ENCODE measurements at regions not wholly inside any gene's neighbourhood (a gene's known extent, or its start where the extent isn't known, plus 50 kb on each side); places are given as distances from the start of the nearest gene placed in this dataset.

GRCh38 chr5:61732796-61733195 is 400.7 kb downstream of the ZSWIM6 start:
- no peak overlapping the region for H3K4me3 ChIP-seq (ENCODE audit: insufficient read length, low read depth)
- no peak for DNase-seq (ENCODE audit: low read depth, low spot score)
- no peak for TF ChIP-seq ZNF274 (IDR thresholded peaks at IDR 0.05; ENCODE audit: low read depth, low read length)
- TF ChIP-seq YY1 (IDR thresholded peaks at IDR 0.05; ENCODE audit: insufficient read depth, insufficient read length), result no peak
- TF ChIP-seq SUZ12 (IDR thresholded peaks at IDR 0.05; ENCODE audit: extremely low read depth, insufficient read depth, insufficient read length), result no peak
- H3K36me3 ChIP-seq (ENCODE audit: insufficient read depth, insufficient read length, low read length), result no peaks in the 10 kb centered on the region
- no peaks in the 10 kb centered on the region for H3K9me3 ChIP-seq (ENCODE audit: insufficient read depth, low read length)
- no peaks in the 10 kb centered on the region for H3K27me3 ChIP-seq (ENCODE audit: insufficient read depth, insufficient read length)
- H3K4me1 ChIP-seq (ENCODE audit: insufficient read depth, insufficient read length), result no peaks in the 10 kb centered on the region
- H3K9ac ChIP-seq (ENCODE audit: insufficient read length, low read depth), result no peak overlapping the region

GRCh38 chr5:61734001-61734400 is 401.9 kb downstream of the ZSWIM6 start:
- no peak for TF ChIP-seq SUZ12 (IDR thresholded peaks at IDR 0.05; ENCODE audit: extremely low read depth, insufficient read depth, insufficient read length)
- no peak for TF ChIP-seq YY1 (IDR thresholded peaks at IDR 0.05; ENCODE audit: insufficient read depth, insufficient read length)
- TF ChIP-seq ZNF274 (IDR thresholded peaks at IDR 0.05; ENCODE audit: low read depth, low read length), result no peak
- H3K27me3 ChIP-seq (ENCODE audit: insufficient read depth, insufficient read length), result no peaks in the 10 kb centered on the region
- no peak overlapping the region for H3K9ac ChIP-seq (ENCODE audit: insufficient read length, low read depth)
- no peak for DNase-seq (ENCODE audit: low read depth, low spot score)
- H3K4me3 ChIP-seq (ENCODE audit: insufficient read length, low read depth), result no peak overlapping the region
- H3K9me3 ChIP-seq (ENCODE audit: insufficient read depth, low read length), result no peaks in the 10 kb centered on the region
- no peaks in the 10 kb centered on the region for H3K36me3 ChIP-seq (ENCODE audit: insufficient read depth, insufficient read length, low read length)
- no peaks in the 10 kb centered on the region for H3K4me1 ChIP-seq (ENCODE audit: insufficient read depth, insufficient read length)

GRCh38 chr5:61734966-61735365 is 402.9 kb downstream of the ZSWIM6 start:
- no peak for TF ChIP-seq ZNF274 (IDR thresholded peaks at IDR 0.05; ENCODE audit: low read depth, low read length)
- Histone ChIP-seq H3K4me3 (ENCODE audit: insufficient read length, low read depth) (no peak overlapping the region), H3K9me3 (ENCODE audit: insufficient read depth, low read length) (no peaks in the 10 kb centered on the region), H3K4me1 (ENCODE audit: insufficient read depth, insufficient read length) (no peaks in the 10 kb centered on the region), H3K36me3 (ENCODE audit: insufficient read depth, insufficient read length, low read length) (no peaks in the 10 kb centered on the region), H3K9ac (ENCODE audit: insufficient read length, low read depth) (no peak overlapping the region), H3K27me3 (ENCODE audit: insufficient read depth, insufficient read length) (no peaks in the 10 kb centered on the region)
- no peak for DNase-seq (ENCODE audit: low read depth, low spot score)

GRCh38 chr5:61735531-61735930 is 403.5 kb downstream of the ZSWIM6 start:
- no peak for DNase-seq (ENCODE audit: low read depth, low spot score)
- TF ChIP-seq ZNF274 (IDR thresholded peaks at IDR 0.05; ENCODE audit: low read depth, low read length) (no peak), SUZ12 (IDR thresholded peaks at IDR 0.05; ENCODE audit: extremely low read depth, insufficient read depth, insufficient read length) (no peak), YY1 (IDR thresholded peaks at IDR 0.05; ENCODE audit: insufficient read depth, insufficient read length) (no peak)
- Histone ChIP-seq H3K4me3 (ENCODE audit: insufficient read length, low read depth) (no peak overlapping the region), H3K9ac (ENCODE audit: insufficient read length, low read depth) (no peak overlapping the region), H3K4me1 (ENCODE audit: insufficient read depth, insufficient read length) (no peaks in the 10 kb centered on the region), H3K9me3 (ENCODE audit: insufficient read depth, low read length) (no peaks in the 10 kb centered on the region), H3K36me3 (ENCODE audit: insufficient read depth, insufficient read length, low read length) (no peaks in the 10 kb centered on the region), H3K27me3 (ENCODE audit: insufficient read depth, insufficient read length) (no peaks in the 10 kb centered on the region)

GRCh38 chr5:61735995-61736394 is 403.9 kb downstream of the ZSWIM6 start:
- Histone ChIP-seq H3K4me1 (ENCODE audit: insufficient read depth, insufficient read length) (no peaks in the 10 kb centered on the region), H3K36me3 (ENCODE audit: insufficient read depth, insufficient read length, low read length) (no peaks in the 10 kb centered on the region), H3K27me3 (ENCODE audit: insufficient read depth, insufficient read length) (no peaks in the 10 kb centered on the region), H3K9ac (ENCODE audit: insufficient read length, low read depth) (no peak overlapping the region), H3K4me3 (ENCODE audit: insufficient read length, low read depth) (no peak overlapping the region), H3K9me3 (ENCODE audit: insufficient read depth, low read length) (no peaks in the 10 kb centered on the region)
- no peak for DNase-seq (ENCODE audit: low read depth, low spot score)
- TF ChIP-seq YY1 (IDR thresholded peaks at IDR 0.05; ENCODE audit: insufficient read depth, insufficient read length), result no peak
- TF ChIP-seq ZNF274 (IDR thresholded peaks at IDR 0.05; ENCODE audit: low read depth, low read length), result no peak
- TF ChIP-seq SUZ12 (IDR thresholded peaks at IDR 0.05; ENCODE audit: extremely low read depth, insufficient read depth, insufficient read length), result no peak

GRCh38 chr5:61737301-61737963 is 405.4 kb downstream of the ZSWIM6 start:
- no peaks in the 10 kb centered on the region for H3K9me3 ChIP-seq (ENCODE audit: insufficient read depth, low read length)
- no peaks in the 10 kb centered on the region for H3K4me1 ChIP-seq (ENCODE audit: insufficient read depth, insufficient read length)
- no peak overlapping the region for H3K9ac ChIP-seq (ENCODE audit: insufficient read length, low read depth)
- no peaks in the 10 kb centered on the region for H3K36me3 ChIP-seq (ENCODE audit: insufficient read depth, insufficient read length, low read length)
- H3K27me3 ChIP-seq (ENCODE audit: insufficient read depth, insufficient read length), result no peaks in the 10 kb centered on the region
- no peak for TF ChIP-seq YY1 (IDR thresholded peaks at IDR 0.05; ENCODE audit: insufficient read depth, insufficient read length)
- TF ChIP-seq ZNF274 (IDR thresholded peaks at IDR 0.05; ENCODE audit: low read depth, low read length), result no peak
- TF ChIP-seq SUZ12 (IDR thresholded peaks at IDR 0.05; ENCODE audit: extremely low read depth, insufficient read depth, insufficient read length), result no peak
- no peak overlapping the region for H3K4me3 ChIP-seq (ENCODE audit: insufficient read length, low read depth)
- no peak for DNase-seq (ENCODE audit: low read depth, low spot score)

- no peak for DNase-seq (ENCODE audit: low read depth, low spot score)
- Histone ChIP-seq H3K9me3 (ENCODE audit: insufficient read depth, low read length) (no peaks in the 10 kb centered on the region), H3K27me3 (ENCODE audit: insufficient read depth, insufficient read length) (no peaks in the 10 kb centered on the region), H3K4me1 (ENCODE audit: insufficient read depth, insufficient read length) (no peaks in the 10 kb centered on the region), H3K4me3 (ENCODE audit: insufficient read length, low read depth) (no peak overlapping the region), H3K36me3 (ENCODE audit: insufficient read depth, insufficient read length, low read length) (no peaks in the 10 kb centered on the region), H3K9ac (ENCODE audit: insufficient read length, low read depth) (no peak overlapping the region)
- TF ChIP-seq SUZ12 (IDR thresholded peaks at IDR 0.05; ENCODE audit: extremely low read depth, insufficient read depth, insufficient read length) (no peak), YY1 (IDR thresholded peaks at IDR 0.05; ENCODE audit: insufficient read depth, insufficient read length) (no peak), ZNF274 (IDR thresholded peaks at IDR 0.05; ENCODE audit: low read depth, low read length) (no peak)
Measured at GRCh38 chr5:61737964-61738340, 405.9 kb downstream of the ZSWIM6 start.

Data from NT2/D1 (cell line).